Esophagus muscularis mucosa (tissue), 3 donors: ENCODE measurements at regions not wholly inside any gene's neighbourhood (a gene's known extent, or its start where the extent isn't known, plus 50 kb on each side); places are given as distances from the start of the nearest gene placed in this dataset.

Source experiments
- CTCF ChIP-seq, 3 experiments: fragments of 200-600 bp in 2 of 3; fragments of 450-650 bp in 1 of 3; sonication (generic) in 2 of 3; IDR thresholded peaks; one replicate each; pipeline ENCODE4 v1.5.1; 2017 to 2019; ENCODE audit warnings: antibody characterized with exemption in 3 of 3, mild to moderate bottlenecking in 2 of 3, moderate library complexity in 1 of 3
- POLR2A ChIP-seq: fragments of 450-650 bp; IDR thresholded peaks from one replicate; pipeline ENCODE4 v1.6.1; 2017; ENCODE audit warnings: antibody characterized with exemption, moderate library complexity, mild to moderate bottlenecking, low read depth

- no peak for TF ChIP-seq CTCF (IDR thresholded peaks at IDR 0.05)
- no peak for TF ChIP-seq POLR2A
Observed at GRCh38 chr3:153045150-153045549, 116.9 kb upstream of the RAP2B start.
